Retinal pigment epithelial cell (primary cell): ENCODE measurements at regions not wholly inside any gene's neighbourhood (a gene's known extent, or its start where the extent isn't known, plus 50 kb on each side); places are given as distances from the start of the nearest gene placed in this dataset.
A peak's percentile ranks its signal among the peaks of the same experiment; 100 is the strongest.

Experiments
- DNase-seq: peaks from one replicate; pipeline ENCODE4 v3.0.0-alpha.2; 2010; ENCODE audit warnings: low read depth
- H3K4me3 ChIP-seq: 2 replicates; pipeline ENCODE4 v1.5.1; 2011; ENCODE audit warnings: mild to moderate bottlenecking, low read length, control low read depth, moderate library complexity
- TF ChIP-seq, protein P1 (sequence below): conservative IDR thresholded peaks from 2 replicates; pipeline ENCODE4 v1.5.1; 2011; ENCODE audit warnings: low read depth, low read length, control low read depth, inconsistent platforms

DNA sequence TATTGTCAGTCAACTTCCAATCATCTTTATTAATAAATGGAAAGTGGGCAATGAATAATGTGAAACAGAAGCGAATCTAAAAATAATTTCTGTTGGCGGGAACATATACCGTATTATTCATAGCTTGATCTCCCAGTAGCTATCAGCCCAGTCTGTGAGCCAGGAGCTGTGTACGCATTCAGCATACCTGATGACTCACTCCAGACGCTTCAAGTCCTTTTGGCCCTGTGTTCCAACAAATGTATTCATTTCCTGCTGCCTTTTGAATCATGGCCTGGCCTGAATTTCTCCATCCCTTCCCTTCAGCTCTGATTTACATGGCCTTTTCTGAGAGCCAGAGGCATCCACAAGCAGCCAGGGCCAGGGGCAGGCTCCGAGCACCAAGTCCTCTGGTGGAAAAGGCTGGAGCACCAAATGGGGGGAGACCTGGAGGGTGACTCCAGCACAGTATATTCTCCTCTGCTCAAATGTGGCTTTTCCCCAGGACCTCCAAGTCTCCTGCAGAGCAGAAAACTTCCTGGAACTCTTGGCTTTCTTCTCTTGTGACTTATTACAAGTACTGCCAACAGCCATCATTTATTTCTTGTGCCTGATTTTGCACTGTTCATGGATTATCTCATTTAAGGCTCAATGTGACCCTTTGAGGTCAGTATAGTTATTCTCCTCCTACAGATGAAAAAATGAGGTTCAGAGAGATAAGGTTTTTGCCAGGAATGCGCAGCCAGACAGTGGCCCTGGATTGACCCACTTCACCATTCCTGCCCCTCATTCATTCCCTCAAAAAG is 108.7 kb downstream of the EN1 start:
- TF ChIP-seq, protein P1, sequence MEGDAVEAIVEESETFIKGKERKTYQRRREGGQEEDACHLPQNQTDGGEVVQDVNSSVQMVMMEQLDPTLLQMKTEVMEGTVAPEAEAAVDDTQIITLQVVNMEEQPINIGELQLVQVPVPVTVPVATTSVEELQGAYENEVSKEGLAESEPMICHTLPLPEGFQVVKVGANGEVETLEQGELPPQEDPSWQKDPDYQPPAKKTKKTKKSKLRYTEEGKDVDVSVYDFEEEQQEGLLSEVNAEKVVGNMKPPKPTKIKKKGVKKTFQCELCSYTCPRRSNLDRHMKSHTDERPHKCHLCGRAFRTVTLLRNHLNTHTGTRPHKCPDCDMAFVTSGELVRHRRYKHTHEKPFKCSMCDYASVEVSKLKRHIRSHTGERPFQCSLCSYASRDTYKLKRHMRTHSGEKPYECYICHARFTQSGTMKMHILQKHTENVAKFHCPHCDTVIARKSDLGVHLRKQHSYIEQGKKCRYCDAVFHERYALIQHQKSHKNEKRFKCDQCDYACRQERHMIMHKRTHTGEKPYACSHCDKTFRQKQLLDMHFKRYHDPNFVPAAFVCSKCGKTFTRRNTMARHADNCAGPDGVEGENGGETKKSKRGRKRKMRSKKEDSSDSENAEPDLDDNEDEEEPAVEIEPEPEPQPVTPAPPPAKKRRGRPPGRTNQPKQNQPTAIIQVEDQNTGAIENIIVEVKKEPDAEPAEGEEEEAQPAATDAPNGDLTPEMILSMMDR = no peak
- H3K4me3 ChIP-seq = no peak overlapping the region
- peak; percentile 89 for DNase-seq

DNA sequence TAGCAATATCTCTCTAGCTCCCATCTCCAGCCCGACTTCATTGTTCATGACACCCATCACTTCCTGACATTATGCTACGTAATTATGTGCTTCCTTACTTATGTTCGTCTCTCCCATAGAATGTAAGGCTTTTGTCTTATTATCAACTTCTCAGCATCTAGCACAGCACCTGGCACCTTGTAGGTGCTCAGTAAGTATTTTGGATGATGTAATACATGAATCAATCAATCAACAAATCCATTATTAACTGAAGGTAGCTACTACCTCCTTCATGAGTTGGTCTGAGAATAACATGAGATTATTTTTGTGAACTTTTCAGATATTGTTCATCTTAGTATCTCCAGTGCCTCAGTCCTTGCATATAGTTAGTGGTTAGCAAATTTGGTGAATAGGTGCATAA is 109.3 kb downstream of the EN1 start:
- TF ChIP-seq, protein P1 = no peak
- DNase-seq = no peak
- no peak overlapping the region for H3K4me3 ChIP-seq

DNA sequence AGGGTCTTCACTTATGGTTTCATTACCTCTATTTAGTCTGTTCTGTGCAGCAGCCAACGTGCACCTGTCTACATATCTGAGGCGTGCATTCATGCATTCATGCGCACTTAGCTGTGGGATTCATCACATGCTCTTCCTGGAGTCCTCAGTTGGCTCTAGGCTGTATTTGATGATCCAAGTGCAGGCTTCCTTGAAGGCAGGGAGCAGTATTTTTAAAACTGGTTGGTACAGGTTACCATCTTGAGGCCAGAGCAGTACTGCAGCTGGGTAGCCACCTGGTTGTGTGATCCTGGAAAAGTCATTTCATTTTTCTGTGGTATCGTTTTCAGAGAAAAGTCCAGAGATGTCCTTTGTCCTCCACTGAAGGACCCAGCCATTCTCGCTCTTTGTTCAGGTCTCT is 109.8 kb downstream of the EN1 start:
- no peak for DNase-seq
- no peak overlapping the region for H3K4me3 ChIP-seq
- TF ChIP-seq, protein P1 = no peak

DNA sequence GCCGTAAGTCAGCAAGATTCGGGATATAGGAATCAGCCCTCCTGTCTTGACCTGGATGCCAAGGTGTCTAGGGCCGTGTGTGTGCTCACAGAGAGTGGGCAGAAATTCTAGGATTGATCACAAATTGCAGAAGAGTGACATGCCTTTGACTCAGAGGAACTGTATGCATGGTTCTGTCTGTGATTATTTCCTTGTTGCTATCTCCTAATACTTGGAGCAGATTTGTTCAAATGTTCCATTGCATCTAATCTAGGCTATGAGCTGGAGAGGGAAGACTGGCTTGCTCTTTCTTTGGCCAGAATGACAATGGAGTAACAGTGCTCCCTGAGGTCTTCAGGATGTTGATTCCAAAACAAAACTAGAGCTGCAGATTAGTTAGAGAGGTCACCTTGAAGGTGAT is 115.0 kb downstream of the EN1 start:
- H3K4me3 ChIP-seq = no peak overlapping the region
- DNase-seq = no peak
- TF ChIP-seq, protein P1 = no peak

DNA sequence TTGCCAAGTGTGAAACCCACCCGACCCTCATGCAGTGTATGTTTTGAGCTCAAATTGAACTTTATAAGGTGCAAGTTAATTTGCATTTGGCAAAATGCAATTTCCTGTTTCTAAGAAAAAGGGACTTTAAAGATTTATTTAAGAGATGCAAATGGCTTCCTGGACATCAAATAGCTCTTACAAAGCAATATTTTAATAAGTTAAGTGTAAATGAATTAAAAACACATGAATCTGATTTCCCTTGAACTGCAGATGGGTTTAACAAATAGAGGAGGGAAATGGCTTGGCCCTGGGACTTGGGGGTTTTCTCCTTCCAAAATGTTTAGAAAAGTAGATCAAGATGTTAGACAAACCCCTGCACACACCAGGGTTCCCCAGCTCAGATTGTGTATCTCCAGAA is 116.0 kb downstream of the EN1 start:
- TF ChIP-seq, protein P1 = no peak
- no peak for DNase-seq
- H3K4me3 ChIP-seq = no peak overlapping the region

DNA sequence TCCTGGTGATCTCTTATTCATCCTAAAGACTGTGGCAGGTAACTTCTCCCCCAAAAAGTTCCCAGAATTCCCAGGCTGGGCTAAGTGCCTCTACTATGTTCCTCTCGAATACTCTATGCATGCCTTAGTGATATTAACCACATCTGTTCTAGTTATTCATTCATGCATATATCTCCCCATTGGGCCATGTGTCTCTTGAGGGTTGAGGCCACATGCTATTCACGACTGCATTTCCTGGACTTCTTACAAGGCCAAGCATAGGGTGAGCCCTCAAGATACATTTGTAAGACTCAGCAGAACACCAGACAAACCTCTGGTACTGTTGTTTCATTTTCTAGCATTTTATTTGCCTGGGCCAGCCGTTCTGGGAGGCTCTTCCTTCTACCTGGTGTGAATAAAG is 117.0 kb downstream of the EN1 start:
- no peak for DNase-seq
- no peak overlapping the region for H3K4me3 ChIP-seq
- TF ChIP-seq, protein P1 = no peak

DNA sequence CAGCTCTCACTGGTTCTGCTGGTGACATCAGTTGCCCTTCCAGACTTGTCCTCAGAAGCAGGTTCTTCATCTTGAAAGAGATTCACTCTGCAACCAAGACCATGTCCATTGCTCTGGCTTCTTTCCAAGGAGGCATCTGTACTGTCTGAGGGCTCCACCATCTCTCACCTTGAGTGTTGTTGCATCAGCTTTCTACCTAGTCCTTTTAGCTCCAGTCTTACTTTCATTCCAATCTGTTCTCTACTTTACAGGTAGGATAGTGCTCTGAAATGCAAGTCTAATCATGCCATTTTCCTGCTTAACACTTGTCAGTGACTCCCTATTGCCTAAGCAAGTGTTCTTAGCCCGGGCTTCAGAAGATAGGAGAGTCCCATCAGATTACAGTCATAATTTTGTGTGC is 117.7 kb downstream of the EN1 start:
- no peak for DNase-seq

More for the DNA sequence above, 117.7 kb downstream of the EN1 start:
- TF ChIP-seq, protein P1 = no peak
- no peak overlapping the region for H3K4me3 ChIP-seq
